ENCODE measurements at regions not wholly inside any gene's neighbourhood (a gene's known extent, or its start where the extent isn't known, plus 50 kb on each side); places are given as distances from the start of the nearest gene placed in this dataset.

DNA sequence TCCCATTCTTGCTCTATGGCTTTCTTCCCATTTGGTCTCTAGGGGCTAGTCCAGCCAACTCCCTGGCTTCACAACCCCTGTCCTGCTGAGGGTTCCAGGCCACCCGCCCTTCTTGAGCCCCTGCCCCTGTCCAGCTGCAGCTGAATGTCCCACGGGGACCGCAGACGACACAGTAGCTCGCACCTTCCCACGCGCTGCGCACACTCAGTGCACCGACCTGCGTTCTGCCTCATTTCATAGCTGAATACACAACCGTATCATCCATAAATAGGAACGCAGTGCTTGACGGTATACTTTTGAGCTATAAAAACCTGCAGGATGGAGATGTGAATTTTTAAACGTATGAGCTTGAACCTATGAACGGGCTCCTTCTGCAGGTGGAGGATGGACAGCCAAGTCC, 660.4 kb upstream of the SALL3 start:
- H3K36me3 Mint-ChIP-seq (ENCODE audit: low read depth): no peaks in the 10 kb centered on the region
- H3K9me3 Mint-ChIP-seq: no peaks in the 10 kb centered on the region
- no peaks in the 10 kb centered on the region for H3K4me1 Mint-ChIP-seq
- no peak overlapping the region for H3K27ac Mint-ChIP-seq
- ATAC-seq (replicated peaks): no peak
- H3K27me3 Mint-ChIP-seq: no peaks in the 10 kb centered on the region
- H3K4me3 Mint-ChIP-seq: no peak overlapping the region

DNA sequence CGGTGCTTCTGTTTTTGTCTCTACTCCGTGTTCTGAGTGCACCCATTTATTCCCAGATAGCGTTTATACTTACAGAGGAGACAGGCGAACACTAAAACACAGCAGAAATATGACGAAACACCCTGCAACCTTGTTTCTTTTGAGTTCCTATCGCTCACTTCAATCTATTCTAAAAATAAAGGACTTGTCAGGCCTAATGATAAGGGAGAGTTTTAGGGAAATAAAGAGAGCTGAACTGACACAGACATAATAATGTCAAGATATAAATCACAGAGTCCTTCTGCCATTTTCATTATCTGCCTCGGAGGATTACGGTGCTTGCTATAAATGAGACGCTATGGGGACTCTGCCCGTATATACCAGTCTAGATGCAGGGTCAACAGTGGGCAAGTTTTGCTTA, 659.7 kb upstream of the SALL3 start:
- H3K4me3 Mint-ChIP-seq: no peak overlapping the region
- H3K27me3 Mint-ChIP-seq: no peaks in the 10 kb centered on the region
- H3K36me3 Mint-ChIP-seq (ENCODE audit: low read depth): no peaks in the 10 kb centered on the region
- H3K27ac Mint-ChIP-seq: no peak overlapping the region
- no peak for ATAC-seq (replicated peaks)
- H3K4me1 Mint-ChIP-seq: no peaks in the 10 kb centered on the region
- no peaks in the 10 kb centered on the region for H3K9me3 Mint-ChIP-seq

GRCh38 chr18:78321402-78321801, 658.2 kb upstream of the SALL3 start:
- no peaks in the 10 kb centered on the region for H3K4me1 Mint-ChIP-seq

GRCh38 chr18:78323453-78324197, 656.0 kb upstream of the SALL3 start:
- Mint-ChIP-seq H3K27me3 (no peaks in the 10 kb centered on the region), H3K9me3 (peaks cover 3% of the 10 kb centered on the region), H3K27ac (no peak overlapping the region), H3K4me3 (no peak overlapping the region), H3K36me3 (ENCODE audit: low read depth) (no peaks in the 10 kb centered on the region), H3K4me1 (no peaks in the 10 kb centered on the region)
- ATAC-seq (replicated peaks): no peak

More at GRCh38 chr18:78321402-78321801, 658.2 kb upstream of the SALL3 start:
- no peak overlapping the region for H3K27ac Mint-ChIP-seq
- no peak for ATAC-seq (replicated peaks)
- no peaks in the 10 kb centered on the region for H3K27me3 Mint-ChIP-seq
- no peak overlapping the region for H3K4me3 Mint-ChIP-seq
- no peaks in the 10 kb centered on the region for H3K9me3 Mint-ChIP-seq
- H3K36me3 Mint-ChIP-seq (ENCODE audit: low read depth): no peaks in the 10 kb centered on the region

- Mint-ChIP-seq H3K4me3 (no peak overlapping the region), H3K27ac (no peak overlapping the region), H3K9me3 (peaks cover 3% of the 10 kb centered on the region), H3K27me3 (no peaks in the 10 kb centered on the region), H3K36me3 (ENCODE audit: low read depth) (no peaks in the 10 kb centered on the region), H3K4me1 (no peaks in the 10 kb centered on the region)
- ATAC-seq (replicated peaks): no peak
Measured at GRCh38 chr18:78327643-78328042, 652.0 kb upstream of the SALL3 start.

GRCh38 chr18:78330766-78331165, 648.9 kb upstream of the SALL3 start:
- Mint-ChIP-seq H3K9me3 (peaks cover 6% of the 10 kb centered on the region), H3K36me3 (ENCODE audit: low read depth) (no peaks in the 10 kb centered on the region), H3K4me3 (no peak overlapping the region), H3K4me1 (no peaks in the 10 kb centered on the region), H3K27me3 (peaks cover 3% of the 10 kb centered on the region), H3K27ac (no peak overlapping the region)
- no peak for ATAC-seq (replicated peaks)

DNA sequence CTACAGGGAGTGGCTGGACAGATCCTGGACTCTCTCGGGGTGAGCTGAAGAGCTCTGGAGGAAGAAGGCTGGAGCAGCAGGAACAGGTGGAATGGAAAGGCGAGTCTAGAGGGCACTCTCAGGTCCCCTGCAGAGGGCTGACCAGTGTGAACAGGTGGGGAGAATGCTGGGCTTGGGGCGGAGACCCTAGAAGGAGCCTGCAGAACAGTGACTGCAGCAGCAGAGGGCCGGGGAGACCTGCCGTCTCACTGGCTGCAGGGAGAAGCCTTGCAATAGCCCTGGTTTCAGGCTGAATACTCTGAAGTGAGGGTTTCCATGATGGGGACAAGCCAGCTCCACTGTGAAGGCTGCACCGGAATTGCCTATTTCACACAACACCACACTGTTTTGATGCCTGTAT, 626.7 kb upstream of the SALL3 start:
- H3K27ac Mint-ChIP-seq: no peak overlapping the region
- no peak overlapping the region for H3K4me3 Mint-ChIP-seq
- ATAC-seq (replicated peaks): no peak
- H3K36me3 Mint-ChIP-seq (ENCODE audit: low read depth): no peaks in the 10 kb centered on the region
- no peaks in the 10 kb centered on the region for H3K9me3 Mint-ChIP-seq
- H3K27me3 Mint-ChIP-seq: peaks cover 15% of the 10 kb centered on the region
- no peaks in the 10 kb centered on the region for H3K4me1 Mint-ChIP-seq

GRCh38 chr18:78362198-78362597, 617.4 kb upstream of the SALL3 start:
- Mint-ChIP-seq H3K36me3 (ENCODE audit: low read depth) (no peaks in the 10 kb centered on the region), H3K4me3 (no peak overlapping the region), H3K27ac (no peak overlapping the region), H3K9me3 (peaks cover 11% of the 10 kb centered on the region), H3K4me1 (no peaks in the 10 kb centered on the region), H3K27me3 (no peaks in the 10 kb centered on the region)
- no peak for ATAC-seq (replicated peaks)

GRCh38 chr18:78363556-78364387, 615.8 kb upstream of the SALL3 start:
- H3K4me1 Mint-ChIP-seq: no peaks in the 10 kb centered on the region
- no peak overlapping the region for H3K4me3 Mint-ChIP-seq
- ATAC-seq (replicated peaks): no peak
- H3K9me3 Mint-ChIP-seq: peaks cover 11% of the 10 kb centered on the region
- no peaks in the 10 kb centered on the region for H3K36me3 Mint-ChIP-seq (ENCODE audit: low read depth)
- no peak overlapping the region for H3K27ac Mint-ChIP-seq
- no peaks in the 10 kb centered on the region for H3K27me3 Mint-ChIP-seq

DNA sequence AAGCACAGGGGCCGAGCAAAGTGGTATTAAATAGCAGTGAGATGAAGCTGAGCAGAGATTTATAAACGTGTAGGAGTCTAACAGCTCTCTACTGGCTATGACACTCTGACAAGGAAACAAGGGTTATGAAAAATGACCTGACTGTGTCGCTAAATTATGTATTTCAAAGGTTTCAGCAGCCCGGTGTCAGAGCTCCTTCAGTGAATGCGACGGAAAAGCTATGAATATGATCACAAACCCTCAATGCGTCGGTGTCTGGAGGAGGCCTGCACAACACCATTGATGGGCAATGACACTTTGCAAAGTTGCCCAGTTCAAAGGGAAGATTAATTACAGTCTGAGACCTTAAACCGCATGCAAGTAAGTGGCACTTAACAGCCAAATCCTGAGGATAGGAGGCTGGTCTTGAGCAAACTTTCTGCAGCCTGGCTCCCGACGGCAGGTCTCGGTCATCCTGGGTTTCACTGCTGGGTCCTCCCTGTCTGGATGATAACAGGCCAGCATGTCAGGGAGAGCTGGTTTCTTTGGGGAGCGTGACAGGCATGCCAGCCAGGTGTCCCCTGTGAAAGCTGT, 615.1 kb upstream of the SALL3 start:
- ATAC-seq (replicated peaks): no peak
- H3K4me1 Mint-ChIP-seq: no peaks in the 10 kb centered on the region
- no peak overlapping the region for H3K27ac Mint-ChIP-seq
- no peaks in the 10 kb centered on the region for H3K27me3 Mint-ChIP-seq
- no peak overlapping the region for H3K4me3 Mint-ChIP-seq
- H3K9me3 Mint-ChIP-seq: peaks cover 11% of the 10 kb centered on the region
- no peaks in the 10 kb centered on the region for H3K36me3 Mint-ChIP-seq (ENCODE audit: low read depth)

- Mint-ChIP-seq H3K27ac (no peak overlapping the region), H3K9me3 (peaks cover 8% of the 10 kb centered on the region), H3K36me3 (ENCODE audit: low read depth) (no peaks in the 10 kb centered on the region)
Measured at GRCh38 chr18:78367996-78368395, 611.6 kb upstream of the SALL3 start.

DNA sequence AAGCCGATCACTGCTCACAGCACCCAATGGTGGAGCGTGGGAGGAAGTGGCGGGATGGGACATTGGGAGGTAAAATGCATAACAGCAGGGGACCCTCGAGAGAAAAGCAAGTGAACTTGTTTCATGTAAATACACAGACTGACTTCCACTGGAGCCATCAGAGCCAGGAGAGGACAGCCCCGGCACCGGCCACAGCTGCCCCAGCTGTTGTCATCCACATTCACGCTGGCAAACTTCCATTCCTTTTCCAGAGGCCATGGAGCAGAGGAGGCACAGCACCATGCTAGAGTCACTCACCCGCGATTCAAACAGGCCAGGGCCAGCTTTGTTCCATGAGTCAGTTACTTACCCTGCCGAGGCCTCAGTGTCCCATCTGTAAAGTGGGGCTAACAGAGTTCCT, 610.9 kb upstream of the SALL3 start:
- H3K4me3 Mint-ChIP-seq: no peak overlapping the region

More at GRCh38 chr18:78367996-78368395, 611.6 kb upstream of the SALL3 start:
- Mint-ChIP-seq H3K27me3 (no peaks in the 10 kb centered on the region), H3K4me1 (no peaks in the 10 kb centered on the region), H3K4me3 (no peak overlapping the region)
- no peak for ATAC-seq (replicated peaks)

GRCh38 chr18:78376046-78376445, 603.6 kb upstream of the SALL3 start:
- H3K9me3 Mint-ChIP-seq: no peaks in the 10 kb centered on the region
- no peaks in the 10 kb centered on the region for H3K27me3 Mint-ChIP-seq
- no peak for ATAC-seq (replicated peaks)
- no peaks in the 10 kb centered on the region for H3K36me3 Mint-ChIP-seq (ENCODE audit: low read depth)
- no peak overlapping the region for H3K27ac Mint-ChIP-seq
- no peaks in the 10 kb centered on the region for H3K4me1 Mint-ChIP-seq
- H3K4me3 Mint-ChIP-seq: no peak overlapping the region

More for the DNA sequence above, 610.9 kb upstream of the SALL3 start:
- no peaks in the 10 kb centered on the region for H3K27me3 Mint-ChIP-seq
- no peak for ATAC-seq (replicated peaks)
- no peaks in the 10 kb centered on the region for H3K4me1 Mint-ChIP-seq
- no peak overlapping the region for H3K27ac Mint-ChIP-seq
- peaks cover 4% of the 10 kb centered on the region for H3K9me3 Mint-ChIP-seq
- no peaks in the 10 kb centered on the region for H3K36me3 Mint-ChIP-seq (ENCODE audit: low read depth)

GRCh38 chr18:78378403-78378802, 601.2 kb upstream of the SALL3 start:
- Mint-ChIP-seq H3K27me3 (peaks cover 2% of the 10 kb centered on the region), H3K36me3 (ENCODE audit: low read depth) (no peaks in the 10 kb centered on the region), H3K27ac (no peak overlapping the region), H3K9me3 (peaks cover 4% of the 10 kb centered on the region), H3K4me3 (no peak overlapping the region), H3K4me1 (no peaks in the 10 kb centered on the region)
- no peak for ATAC-seq (replicated peaks)

- Mint-ChIP-seq H3K9me3 (peaks cover 8% of the 10 kb centered on the region), H3K27me3 (peaks cover 6% of the 10 kb centered on the region), H3K27ac (no peak overlapping the region), H3K4me1 (no peaks in the 10 kb centered on the region), H3K36me3 (ENCODE audit: low read depth) (no peaks in the 10 kb centered on the region), H3K4me3 (no peak overlapping the region)
- no peak for ATAC-seq (replicated peaks)
Measured at GRCh38 chr18:78378983-78379382, 600.6 kb upstream of the SALL3 start.

Measured in activated T-helper 17 cell treated with anti-CD3 and anti-CD28 coated beads, Interleukin-2, amount 50 U/mL, for 72 hours (primary cell).